ENCODE measurements at regions not wholly inside any gene's neighbourhood (a gene's known extent, or its start where the extent isn't known, plus 50 kb on each side); places are given as distances from the start of the nearest gene placed in this dataset.

GRCh38 chr7:155187061-155187785 lies 110.5 kb upstream of the INSIG1 start:
- no TSS peak for BruUV-seq (replicated peaks)
- intact Hi-C loops (cut with micrococcal nuclease): no loop called here
- no peak for ATAC-seq
- Histone ChIP-seq H3K4me2 (ENCODE audit: low read length) (no peak overlapping the region), H3K9me2 (ENCODE audit: insufficient read depth) (no peaks in the 10 kb centered on the region), H4K20me1 (ENCODE audit: insufficient read depth) (no peaks in the 10 kb centered on the region), H3K27ac (ENCODE audit: low read depth, low read length) (no peak overlapping the region), H2AFZ (ENCODE audit: low read depth, low read length, poor library complexity, severe bottlenecking) (no peak overlapping the region), H3K4me1 (ENCODE audit: control insufficient read depth in 1 of 2, insufficient read depth in 2 of 2, low read length in 2 of 2) (peaks cover 0 to 3% of the 10 kb centered on the region in 2 experiments; a peak in 1 of 4 replicates), H3K79me2 (ENCODE audit: insufficient read depth, low read length) (no peaks in the 10 kb centered on the region), H3K4me3 (replicated peaks in 1 of 2; ENCODE audit: low read depth in 1 of 2, low read length in 2 of 2) (no peak overlapping the region), H3K9me3 (ENCODE audit: control insufficient read depth in 1 of 2, insufficient read depth in 1 of 2, low read depth in 1 of 2, low read length in 2 of 2) (peaks cover 14 to 19% of the 10 kb centered on the region in 2 experiments; a peak in 2 of 4 replicates), H3K27me3 (ENCODE audit: insufficient read depth, low read length) (no peaks in the 10 kb centered on the region), H3K36me3 (ENCODE audit: control insufficient read depth in 1 of 2, insufficient read depth in 2 of 2, low read length in 2 of 2) (no peaks in the 10 kb centered on the region), H3K9ac (ENCODE audit: low read length) (no peak overlapping the region)
- RAD21 ChIA-PET (ENCODE audit: low non-redundant PET in 1 of 2, low total read pairs in 2 of 2, uncharacterized antibody in 2 of 2, unreplicated experiment in 2 of 2): no interaction called here
- no peak for TF ChIP-seq MAX (IDR thresholded peaks at IDR 0.05)
- TF ChIP-seq ATF3 (IDR thresholded peaks at IDR 0.05): no peak
- no peak for TF ChIP-seq POLR2A (IDR thresholded peaks at IDR 0.05; ENCODE audit: borderline replicate concordance, extremely low read depth, insufficient read depth, insufficient read length)
- TF ChIP-seq ZBTB33 (IDR thresholded peaks at IDR 0.05; ENCODE audit: extremely low read depth, insufficient replicate concordance, low read length): no peak
- no peak for TF ChIP-seq CTCF (IDR thresholded peaks at IDR 0.05 in 2 of 3, conservative IDR thresholded peaks at IDR 0.05 in 1 of 3; ENCODE audit: borderline replicate concordance in 1 of 3, insufficient read depth in 1 of 3, low read depth in 2 of 3, low read length in 2 of 3)
- TF ChIP-seq SIN3A (IDR thresholded peaks at IDR 0.05; ENCODE audit: low read depth): no peak
- POLR2A ChIA-PET: no interaction called here
- DNase-seq (ENCODE audit: low read depth, low spot score): no peak
- CTCF ChIA-PET: no interaction called here
